ENCODE measurements at regions not wholly inside any gene's neighbourhood (a gene's known extent, or its start where the extent isn't known, plus 50 kb on each side); places are given as distances from the start of the nearest gene placed in this dataset.
"Not testable (repeated sequence)": the region's sequence is repeated elsewhere in the genome, so short reads cannot be mapped to it uniquely, and the experiment has no call there.

GRCh38 chr9:42378418-42378815 is 195.0 kb downstream of the SPATA31A6 start:
- no peak for DNase-seq

GRCh38 chr9:42379602-42380001 is 196.1 kb downstream of the SPATA31A6 start:
- not testable (repeated sequence) for DNase-seq

- not testable (repeated sequence) for DNase-seq
These were observed 201.1 kb downstream of the SPATA31A6 start for GRCh38 chr9:42384585-42384984.

GRCh38 chr9:42385574-42386120 is 202.2 kb downstream of the SPATA31A6 start:
- DNase-seq: not testable (repeated sequence)

- DNase-seq: no peak
These were observed 203.0 kb downstream of the SPATA31A6 start for GRCh38 chr9:42386477-42386876.

GRCh38 chr9:42388146-42388690 is 204.8 kb downstream of the SPATA31A6 start:
- no peak for DNase-seq

GRCh38 chr9:42388846-42389245 is 205.4 kb downstream of the SPATA31A6 start:
- DNase-seq: no peak

GRCh38 chr9:42392773-42393455 is 209.5 kb downstream of the SPATA31A6 start:
- not testable (repeated sequence) for DNase-seq

- DNase-seq: no peak
These were observed 212.9 kb downstream of the SPATA31A6 start for GRCh38 chr9:42396318-42396717.

- not testable (repeated sequence) for DNase-seq
These were observed 213.9 kb downstream of the SPATA31A6 start for GRCh38 chr9:42397336-42397735.

- DNase-seq: not testable (repeated sequence)
These were observed 219.5 kb downstream of the SPATA31A6 start for GRCh38 chr9:42402919-42403318.

GRCh38 chr9:42409581-42409980 is 226.1 kb downstream of the SPATA31A6 start:
- DNase-seq: not testable (repeated sequence)

GRCh38 chr9:42412354-42412753 is 228.9 kb downstream of the SPATA31A6 start:
- not testable (repeated sequence) for DNase-seq

GRCh38 chr9:42414865-42415264 is 231.4 kb downstream of the SPATA31A6 start:
- DNase-seq: not testable (repeated sequence)

GRCh38 chr9:42419652-42420051 is 236.2 kb downstream of the SPATA31A6 start:
- DNase-seq: not testable (repeated sequence)

GRCh38 chr9:42420324-42420723 is 236.9 kb downstream of the SPATA31A6 start:
- not testable (repeated sequence) for DNase-seq

GRCh38 chr9:42421630-42422029 is 238.2 kb downstream of the SPATA31A6 start:
- DNase-seq: not testable (repeated sequence)

GRCh38 chr9:42430674-42431615 is 247.5 kb downstream of the SPATA31A6 start:
- not testable (repeated sequence) for DNase-seq

- not testable (repeated sequence) for DNase-seq
These were observed 248.2 kb downstream of the SPATA31A6 start for GRCh38 chr9:42431616-42432010.

- peak; percentile 2 for DNase-seq
These were observed 251.6 kb downstream of the SPATA31A6 start for GRCh38 chr9:42434844-42435714.

GRCh38 chr9:42435715-42436342 is 252.4 kb downstream of the SPATA31A6 start:
- DNase-seq: not testable (repeated sequence)
